Lower lobe of right lung (tissue), 2 donors: ENCODE measurements at regions not wholly inside any gene's neighbourhood (a gene's known extent, or its start where the extent isn't known, plus 50 kb on each side); places are given as distances from the start of the nearest gene placed in this dataset.

ENCODE experiments used
- ATAC-seq, 2 donors: fragments of 200-7000 bp; cut with Tn5 transposase; one replicate each; pipeline ENCODE4 v1.9.1; 2020 to 2022; ENCODE audit warnings: mild to moderate bottlenecking in 2 of 2, moderate library complexity in 2 of 2
- DNase-seq: peaks from one replicate; pipeline ENCODE4 v3.0.0-alpha.2; 2020
- H3K27ac ChIP-seq: fragments of 200-600 bp; one replicate; pipeline ENCODE4 v1.8.0; 2022
- H3K27me3 ChIP-seq: fragments of 200-600 bp; one replicate; pipeline ENCODE4 v1.8.0; 2022; ENCODE audit warnings: low read depth
- H3K36me3 ChIP-seq: fragments of 200-600 bp; one replicate; pipeline ENCODE4 v1.8.0; 2022; ENCODE audit warnings: mild to moderate bottlenecking
- H3K4me1 ChIP-seq: fragments of 200-600 bp; one replicate; pipeline ENCODE4 v1.8.0; 2022
- H3K4me3 ChIP-seq: fragments of 200-600 bp; one replicate; pipeline ENCODE4 v1.8.0; 2022; ENCODE audit warnings: mild to moderate bottlenecking
- H3K9me3 ChIP-seq: fragments of 200-600 bp; one replicate; pipeline ENCODE4 v1.8.0; 2022
- intact Hi-C: fragments of 100-400 bp; cut with DNase I; formaldehyde crosslinking; loops from one replicate; pipeline ENCODE4 v1.11.0; 2022
- TF ChIP-seq, protein P1 (sequence below): fragments of 200-600 bp; IDR thresholded peaks from one replicate; pipeline ENCODE4 v1.8.0; 2022; ENCODE audit warnings: antibody characterized with exemption, mild to moderate bottlenecking
- donor health status: DM: no; HTN: yes; CAD: no; lungs with severe emphysema.

DNA sequence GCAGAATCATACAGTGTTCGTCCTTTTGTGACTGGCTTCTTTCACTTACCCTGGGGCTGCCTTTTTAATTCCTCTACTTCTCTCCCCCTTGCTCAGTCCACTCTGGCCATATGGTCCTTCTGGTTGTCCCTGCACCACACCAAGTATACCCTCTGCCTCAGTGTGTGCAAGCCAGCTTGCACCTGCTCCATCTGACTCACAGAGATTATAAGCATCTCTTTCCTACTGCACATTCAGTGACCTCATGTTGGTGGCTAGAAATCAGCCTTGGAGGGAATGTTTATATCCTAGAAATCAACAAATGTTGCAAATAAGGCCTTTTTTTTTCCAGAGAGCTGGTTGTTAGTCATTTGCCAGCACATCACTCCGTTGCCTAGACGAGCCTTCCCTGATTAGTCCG is 67.5 kb upstream of the C10orf90 start:
- no peaks in the 10 kb centered on the region for H3K36me3 ChIP-seq

DNA sequence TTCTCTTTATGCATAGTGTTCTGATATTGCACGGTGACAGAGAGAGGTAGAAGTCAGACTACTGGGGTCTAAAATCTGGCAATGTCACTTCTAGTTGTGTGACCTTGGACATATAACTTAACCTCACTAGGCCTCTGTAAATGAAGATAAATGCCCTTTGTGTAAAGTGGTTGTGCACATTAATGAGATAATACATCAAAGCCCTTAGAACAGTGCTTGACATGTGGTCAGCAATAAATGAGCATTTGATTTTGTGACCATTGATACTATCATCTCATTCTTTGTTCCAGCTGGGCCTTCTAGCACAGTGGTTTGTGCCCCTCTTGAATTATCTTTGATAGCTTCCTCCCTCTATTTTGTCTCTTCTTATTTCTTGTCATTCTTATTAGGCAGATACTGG is 74.1 kb upstream of the C10orf90 start:
- TF ChIP-seq, protein P1, sequence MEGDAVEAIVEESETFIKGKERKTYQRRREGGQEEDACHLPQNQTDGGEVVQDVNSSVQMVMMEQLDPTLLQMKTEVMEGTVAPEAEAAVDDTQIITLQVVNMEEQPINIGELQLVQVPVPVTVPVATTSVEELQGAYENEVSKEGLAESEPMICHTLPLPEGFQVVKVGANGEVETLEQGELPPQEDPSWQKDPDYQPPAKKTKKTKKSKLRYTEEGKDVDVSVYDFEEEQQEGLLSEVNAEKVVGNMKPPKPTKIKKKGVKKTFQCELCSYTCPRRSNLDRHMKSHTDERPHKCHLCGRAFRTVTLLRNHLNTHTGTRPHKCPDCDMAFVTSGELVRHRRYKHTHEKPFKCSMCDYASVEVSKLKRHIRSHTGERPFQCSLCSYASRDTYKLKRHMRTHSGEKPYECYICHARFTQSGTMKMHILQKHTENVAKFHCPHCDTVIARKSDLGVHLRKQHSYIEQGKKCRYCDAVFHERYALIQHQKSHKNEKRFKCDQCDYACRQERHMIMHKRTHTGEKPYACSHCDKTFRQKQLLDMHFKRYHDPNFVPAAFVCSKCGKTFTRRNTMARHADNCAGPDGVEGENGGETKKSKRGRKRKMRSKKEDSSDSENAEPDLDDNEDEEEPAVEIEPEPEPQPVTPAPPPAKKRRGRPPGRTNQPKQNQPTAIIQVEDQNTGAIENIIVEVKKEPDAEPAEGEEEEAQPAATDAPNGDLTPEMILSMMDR = no peak
- H3K4me1 ChIP-seq = no peaks in the 10 kb centered on the region
- DNase-seq = no peak
- no peak overlapping the region for H3K4me3 ChIP-seq
- no peaks in the 10 kb centered on the region for H3K9me3 ChIP-seq
- intact Hi-C loops = no loop called here
- no peak for ATAC-seq
- no peak overlapping the region for H3K27ac ChIP-seq
- no peaks in the 10 kb centered on the region for H3K27me3 ChIP-seq
- no peaks in the 10 kb centered on the region for H3K36me3 ChIP-seq

More for the DNA sequence above, 67.5 kb upstream of the C10orf90 start:
- Histone ChIP-seq H3K27ac (no peak overlapping the region), H3K27me3 (no peaks in the 10 kb centered on the region), H3K9me3 (no peaks in the 10 kb centered on the region), H3K4me3 (no peak overlapping the region), H3K4me1 (no peaks in the 10 kb centered on the region)
- DNase-seq = no peak
- no peak for ATAC-seq
- intact Hi-C loops = no loop called here
- TF ChIP-seq, protein P1 = no peak

DNA sequence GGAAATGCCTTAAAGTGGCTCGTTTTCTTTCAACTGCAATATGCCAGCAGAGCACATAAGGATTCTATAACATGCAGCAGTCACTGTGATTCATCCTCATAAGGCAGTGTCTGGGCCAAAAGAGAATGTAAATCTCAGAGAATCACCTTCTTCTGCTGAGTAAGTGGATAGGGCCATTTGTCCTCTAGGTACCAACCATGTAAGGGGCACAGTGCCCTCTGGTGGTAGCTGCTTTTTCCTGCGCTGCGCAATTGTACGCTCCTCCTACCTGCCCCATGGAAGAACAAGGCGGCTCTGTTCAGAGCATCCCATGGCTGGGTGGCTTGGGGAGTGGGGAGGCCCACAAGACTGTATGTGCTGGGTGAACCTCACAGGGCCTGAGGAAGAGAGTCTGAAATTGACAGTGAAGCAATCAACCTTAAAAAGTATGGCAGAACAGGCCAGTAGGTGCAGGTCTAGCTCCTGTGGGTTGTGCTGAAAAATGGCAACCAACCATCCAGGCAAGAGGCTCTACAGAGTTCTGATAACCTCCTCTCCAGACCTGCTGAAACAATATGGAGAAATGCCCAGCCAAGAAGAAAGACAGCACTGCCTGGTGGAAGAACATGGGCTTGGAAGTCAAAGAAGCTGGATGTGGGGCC is 78.6 kb upstream of the C10orf90 start:
- H3K27me3 ChIP-seq = no peaks in the 10 kb centered on the region
- intact Hi-C loops = no loop called here
- no peak overlapping the region for H3K27ac ChIP-seq
- ATAC-seq = peak; percentile 90 to 92
- TF ChIP-seq, protein P1 = peak; percentile 77
- DNase-seq = peak; percentile 74
- no peaks in the 10 kb centered on the region for H3K4me1 ChIP-seq
- no peaks in the 10 kb centered on the region for H3K9me3 ChIP-seq
- no peak overlapping the region for H3K4me3 ChIP-seq
- H3K36me3 ChIP-seq = no peaks in the 10 kb centered on the region

DNA sequence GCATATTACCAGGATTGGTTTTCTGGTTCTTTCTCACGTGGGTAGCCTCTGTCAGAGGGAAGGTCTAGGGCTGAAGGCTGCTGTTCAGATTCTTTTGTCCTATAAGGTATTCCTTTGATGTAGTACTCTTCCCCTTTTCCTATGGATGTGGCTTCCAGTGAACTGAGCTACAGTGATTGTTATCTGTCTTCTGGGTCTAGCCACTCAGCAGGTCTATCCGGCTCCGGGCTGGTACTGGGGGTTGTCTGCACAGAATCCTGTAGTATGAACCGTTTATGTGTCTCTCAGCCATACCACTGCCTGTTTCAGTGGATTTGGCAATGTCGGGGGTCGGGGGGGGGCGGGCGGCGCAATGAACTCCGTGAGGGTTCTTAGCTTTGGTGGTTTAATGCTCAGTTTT is 84.5 kb upstream of the C10orf90 start:
- Histone ChIP-seq H3K27ac (no peak overlapping the region), H3K36me3 (no peaks in the 10 kb centered on the region), H3K4me1 (no peaks in the 10 kb centered on the region), H3K9me3 (no peaks in the 10 kb centered on the region), H3K4me3 (no peak overlapping the region), H3K27me3 (no peaks in the 10 kb centered on the region)
- intact Hi-C loops = no loop called here
- no peak for ATAC-seq
- no peak for DNase-seq
- TF ChIP-seq, protein P1 = no peak

DNA sequence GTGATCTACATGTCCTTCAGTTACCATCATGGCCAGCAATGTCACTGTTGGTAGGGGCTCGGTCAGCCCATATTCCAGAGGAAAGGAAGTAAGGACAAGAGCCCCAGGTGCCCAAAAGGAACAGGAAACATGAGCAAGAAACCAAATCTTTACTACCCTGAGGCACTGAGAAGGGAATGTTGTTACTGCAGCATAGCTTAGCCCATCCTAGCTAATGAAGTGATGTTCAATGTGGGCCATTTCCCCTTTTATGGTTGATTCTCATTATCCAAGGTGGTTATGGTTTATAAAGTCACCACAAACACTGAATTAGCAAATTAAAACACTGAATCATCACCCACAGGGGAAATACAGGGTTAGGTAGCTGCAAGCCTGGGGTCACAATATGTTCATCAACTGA is 88.4 kb upstream of the C10orf90 start:
- H3K4me1 ChIP-seq = no peaks in the 10 kb centered on the region
- intact Hi-C loops = no loop called here
- H3K9me3 ChIP-seq = no peaks in the 10 kb centered on the region
- no peak for DNase-seq
- TF ChIP-seq, protein P1 = no peak
- ATAC-seq = no peak
- H3K36me3 ChIP-seq = no peaks in the 10 kb centered on the region
- no peaks in the 10 kb centered on the region for H3K27me3 ChIP-seq
- no peak overlapping the region for H3K4me3 ChIP-seq
- H3K27ac ChIP-seq = no peak overlapping the region
